Gastrocnemius medialis (tissue), 4 donors: ENCODE measurements at regions not wholly inside any gene's neighbourhood (a gene's known extent, or its start where the extent isn't known, plus 50 kb on each side); places are given as distances from the start of the nearest gene placed in this dataset.

ENCODE experiments used
- ATAC-seq, 2 donors: fragments of 150-250 bp; one replicate each; pipeline ENCODE4 v1.9.1; 2016
- DNase-seq, 2 donors: peaks; one replicate each; pipeline ENCODE4 v3.0.0-alpha.2; 2019
- H3K27ac ChIP-seq, 4 donors: fragments of 200-600 bp; sonication (generic); 1 replicate in 1 of 4; 2 replicates in 3 of 4; pipeline ENCODE4 v1.5.1; 2016 to 2018; ENCODE audit warnings: mild to moderate bottlenecking in 2 of 4, moderate library complexity in 1 of 4
- H3K27me3 ChIP-seq, 3 donors: fragments of 200-600 bp; sonication (generic) in 2 of 3; 1 replicate in 1 of 3; 2 replicates in 2 of 3; pipeline versions ENCODE4 v1.5.1 to v1.6.0; 2016 to 2019; ENCODE audit warnings: mild to moderate bottlenecking in 1 of 3, moderate library complexity in 1 of 3
- H3K36me3 ChIP-seq, 2 donors: fragments of 200-600 bp; sonication (generic) in 1 of 2; one replicate each; pipeline ENCODE4 v1.5.1; 2017 to 2018
- H3K4me1 ChIP-seq, 2 donors: fragments of 200-600 bp; sonication (generic) in 1 of 2; one replicate each; pipeline ENCODE4 v1.5.1; 2016 to 2017; ENCODE audit warnings: mild to moderate bottlenecking in 2 of 2
- H3K4me3 ChIP-seq, 4 donors: fragments of 200-600 bp; sonication (generic) in 3 of 4; 1 replicate in 1 of 4; 2 replicates in 3 of 4; pipeline ENCODE4 v1.5.1; 2016 to 2019; ENCODE audit warnings: mild to moderate bottlenecking in 2 of 4
- H3K9me3 ChIP-seq, 3 donors: fragments of 200-600 bp; sonication (generic) in 2 of 3; 1 replicate in 1 of 3; 2 replicates in 2 of 3; pipeline ENCODE4 v1.5.1; 2016 to 2019
- CTCF ChIP-seq, 5 experiments: fragments of 450-650 bp in 3 of 5; fragments of 200-600 bp in 2 of 5; sonication (generic) in 2 of 5; IDR thresholded peaks in 4 of 5; conservative IDR thresholded peaks in 1 of 5; 1 replicate in 4 of 5; 2 replicates in 1 of 5; pipeline ENCODE4 v1.5.1; 2016 to 2019; ENCODE audit warnings: antibody characterized with exemption in 5 of 5, mild to moderate bottlenecking in 3 of 5, moderate library complexity in 3 of 5
- POLR2A ChIP-seq, 2 donors: fragments of 450-650 bp; IDR thresholded peaks; one replicate each; pipeline ENCODE4 v1.6.1; 2017; ENCODE audit warnings: antibody characterized with exemption in 2 of 2, mild to moderate bottlenecking in 2 of 2, moderate library complexity in 2 of 2
- in situ Hi-C, 4 donors: fragments of 200-750 bp; cut with MboI; loops; one replicate each; pipeline versions ENCODE4 v1.15.0 to v1.8.0; 2017; ENCODE audit warnings: low sequenced_read_pairs in 4 of 4
- intact Hi-C: fragments of 100-400 bp; cut with DNase I; formaldehyde crosslinking; loops from one replicate; pipeline ENCODE4 v1.15.1; 2023; ENCODE audit warnings: low total_unique reads

GRCh38 chr1:200337410-200337809 lies 72.4 kb downstream of the ZNF281 start:
- intact Hi-C loops, result no loop called here
- ATAC-seq, result no peak

GRCh38 chr1:200336901-200337391 lies 72.9 kb downstream of the ZNF281 start:
- Histone ChIP-seq H3K27me3 (no peaks in the 10 kb centered on the region), H3K4me1 (no peaks in the 10 kb centered on the region), H3K9me3 (no peaks in the 10 kb centered on the region), H3K27ac (no peak overlapping the region), H3K36me3 (no peaks in the 10 kb centered on the region), H3K4me3 (no peak overlapping the region)
- in situ Hi-C loops (no loop called here), intact Hi-C loops (no loop called here)
- TF ChIP-seq CTCF (IDR thresholded peaks at IDR 0.05 in 4 of 5, conservative IDR thresholded peaks at IDR 0.05 in 1 of 5), result no peak
- no peak for TF ChIP-seq POLR2A (IDR thresholded peaks at IDR 0.05)
- DNase-seq (no peak), ATAC-seq (no peak)

More at GRCh38 chr1:200337410-200337809, 72.4 kb downstream of the ZNF281 start:
- no peak for TF ChIP-seq CTCF (IDR thresholded peaks at IDR 0.05 in 4 of 5, conservative IDR thresholded peaks at IDR 0.05 in 1 of 5)
- TF ChIP-seq POLR2A (IDR thresholded peaks at IDR 0.05), result no peak
- Histone ChIP-seq H3K4me1 (no peaks in the 10 kb centered on the region), H3K9me3 (no peaks in the 10 kb centered on the region), H3K36me3 (no peaks in the 10 kb centered on the region), H3K27ac (no peak overlapping the region), H3K4me3 (no peak overlapping the region), H3K27me3 (no peaks in the 10 kb centered on the region)
- DNase-seq, result no peak
- in situ Hi-C loops, result no loop called here

- in situ Hi-C loops, result no loop called here
- Histone ChIP-seq H3K27me3 (no peaks in the 10 kb centered on the region), H3K27ac (no peak overlapping the region), H3K36me3 (no peaks in the 10 kb centered on the region), H3K4me3 (no peak overlapping the region), H3K9me3 (no peaks in the 10 kb centered on the region), H3K4me1 (no peaks in the 10 kb centered on the region)
- DNase-seq (no peak), ATAC-seq (no peak)
- no peak for TF ChIP-seq POLR2A (IDR thresholded peaks at IDR 0.05)
- no peak for TF ChIP-seq CTCF (IDR thresholded peaks at IDR 0.05 in 4 of 5, conservative IDR thresholded peaks at IDR 0.05 in 1 of 5)
- intact Hi-C loops, result no loop called here
These were observed 73.6 kb downstream of the ZNF281 start for GRCh38 chr1:200336101-200336845.

GRCh38 chr1:200334661-200335256 lies 75.1 kb downstream of the ZNF281 start:
- Histone ChIP-seq H3K4me1 (no peaks in the 10 kb centered on the region), H3K27me3 (no peaks in the 10 kb centered on the region), H3K4me3 (no peak overlapping the region), H3K36me3 (no peaks in the 10 kb centered on the region), H3K27ac (no peak overlapping the region), H3K9me3 (no peaks in the 10 kb centered on the region)
- TF ChIP-seq CTCF (IDR thresholded peaks at IDR 0.05 in 4 of 5, conservative IDR thresholded peaks at IDR 0.05 in 1 of 5), result no peak
- TF ChIP-seq POLR2A (IDR thresholded peaks at IDR 0.05), result no peak
- DNase-seq (no peak), ATAC-seq (no peak)
- in situ Hi-C loops, result no loop called here
- intact Hi-C loops, result no loop called here
